HG03025 (cell line): ENCODE measurements at regions not wholly inside any gene's neighbourhood (a gene's known extent, or its start where the extent isn't known, plus 50 kb on each side); places are given as distances from the start of the nearest gene placed in this dataset.

Experiments
- ATAC-seq: cut with Tn5 transposase; IDR thresholded peaks from one replicate; pipeline ENCODE4 v1.9.1; 2021; ENCODE audit warnings: mild to moderate bottlenecking, moderate library complexity; ENCODE audit not compliant: unreplicated experiment, low FRiP score

DNA sequence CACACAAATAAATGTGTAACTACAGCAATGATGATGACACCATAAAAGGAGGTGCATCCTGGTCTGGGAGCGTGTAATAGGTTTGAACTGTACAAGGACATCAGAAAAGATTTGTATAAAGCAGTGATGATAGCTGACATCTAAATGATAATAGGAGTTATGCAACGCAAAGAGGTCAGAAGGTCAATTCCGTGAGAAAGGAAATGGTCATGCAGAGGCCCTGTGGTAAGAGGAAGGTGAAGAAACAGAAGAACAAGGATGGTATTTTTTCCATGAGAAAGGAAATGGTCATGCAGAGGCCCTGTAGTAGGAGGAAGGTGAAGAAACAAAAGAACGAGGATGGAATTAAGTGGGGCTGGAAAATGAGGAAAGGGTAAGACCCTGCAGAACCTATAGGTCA is 106.7 kb upstream of the TMPO start:
- no peak for ATAC-seq

DNA sequence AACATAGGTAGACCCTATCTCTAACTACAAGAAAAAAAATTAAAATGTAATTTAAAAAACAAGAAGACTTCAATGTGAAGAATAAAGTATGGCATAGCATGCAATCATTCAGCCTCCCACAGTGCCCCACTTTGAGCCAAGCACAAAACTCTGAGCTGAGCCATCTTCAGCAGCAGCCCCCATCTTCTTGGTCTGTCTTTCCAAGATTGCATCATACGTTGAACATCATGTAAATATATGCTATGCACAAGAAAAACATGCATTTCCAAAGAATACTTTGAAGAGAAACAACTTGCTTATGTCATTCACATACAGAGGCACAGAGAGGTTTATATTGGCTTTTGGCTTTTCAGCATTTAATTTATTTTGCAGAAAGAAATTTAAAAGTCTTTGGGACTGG is 105.8 kb upstream of the TMPO start:
- ATAC-seq = no peak

DNA sequence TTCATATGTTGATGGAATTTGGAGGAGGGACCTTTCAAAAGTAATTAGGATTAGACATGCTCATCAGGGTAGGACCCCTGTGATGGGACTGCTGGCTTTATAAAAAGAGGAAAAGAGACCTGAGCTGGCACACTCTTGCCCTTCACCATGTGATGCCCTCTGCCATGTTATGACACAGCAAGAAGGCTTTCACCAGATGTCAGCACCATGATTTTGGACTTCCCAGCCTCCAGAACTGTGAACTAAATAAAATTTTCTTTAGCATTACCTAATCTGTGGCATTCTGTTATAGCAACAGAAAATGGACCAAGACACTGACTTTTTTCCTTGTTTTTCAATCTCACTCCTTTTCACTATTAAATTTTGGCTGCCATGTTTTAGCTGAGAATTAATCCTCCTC is 105.0 kb upstream of the TMPO start:
- ATAC-seq = no peak

DNA sequence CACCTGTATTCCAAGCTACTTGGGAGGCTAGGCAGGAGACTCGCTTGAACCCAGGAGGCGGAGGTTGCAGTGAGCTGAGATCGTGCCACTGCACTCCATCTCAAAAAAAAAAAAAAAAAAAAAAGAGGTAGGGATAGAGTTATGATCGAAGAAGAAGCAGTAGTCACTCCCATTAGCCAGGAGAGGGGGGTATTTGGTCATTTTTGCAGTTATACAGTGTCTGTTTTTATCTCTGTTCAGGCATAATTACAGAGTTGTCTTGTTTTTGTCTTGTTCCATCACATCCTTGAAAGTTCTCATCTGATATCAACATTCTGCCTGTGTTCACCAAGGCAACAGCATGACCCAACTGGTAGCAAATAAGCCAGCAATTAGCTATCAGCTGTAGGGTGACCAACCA is 98.5 kb upstream of the TMPO start:
- no peak for ATAC-seq

DNA sequence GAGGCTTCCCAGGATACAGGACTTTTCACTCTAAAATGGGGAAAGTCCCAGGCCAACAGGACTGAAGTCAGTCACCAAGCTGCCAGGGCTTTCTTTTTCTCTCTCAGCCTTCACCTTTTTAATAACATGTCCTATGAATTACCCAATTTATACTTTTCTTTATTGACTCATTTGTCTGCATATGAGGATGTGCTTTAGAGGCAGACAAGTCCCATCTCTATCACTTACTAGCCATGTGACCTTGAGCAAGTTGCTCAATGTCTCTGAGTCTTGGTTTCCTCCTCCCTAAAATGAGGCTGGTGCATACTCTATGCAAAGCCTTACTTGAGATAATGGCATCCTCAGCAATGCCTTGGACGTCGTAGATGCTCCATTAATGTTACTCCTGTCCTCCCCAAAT is 98.1 kb upstream of the TMPO start:
- no peak for ATAC-seq

DNA sequence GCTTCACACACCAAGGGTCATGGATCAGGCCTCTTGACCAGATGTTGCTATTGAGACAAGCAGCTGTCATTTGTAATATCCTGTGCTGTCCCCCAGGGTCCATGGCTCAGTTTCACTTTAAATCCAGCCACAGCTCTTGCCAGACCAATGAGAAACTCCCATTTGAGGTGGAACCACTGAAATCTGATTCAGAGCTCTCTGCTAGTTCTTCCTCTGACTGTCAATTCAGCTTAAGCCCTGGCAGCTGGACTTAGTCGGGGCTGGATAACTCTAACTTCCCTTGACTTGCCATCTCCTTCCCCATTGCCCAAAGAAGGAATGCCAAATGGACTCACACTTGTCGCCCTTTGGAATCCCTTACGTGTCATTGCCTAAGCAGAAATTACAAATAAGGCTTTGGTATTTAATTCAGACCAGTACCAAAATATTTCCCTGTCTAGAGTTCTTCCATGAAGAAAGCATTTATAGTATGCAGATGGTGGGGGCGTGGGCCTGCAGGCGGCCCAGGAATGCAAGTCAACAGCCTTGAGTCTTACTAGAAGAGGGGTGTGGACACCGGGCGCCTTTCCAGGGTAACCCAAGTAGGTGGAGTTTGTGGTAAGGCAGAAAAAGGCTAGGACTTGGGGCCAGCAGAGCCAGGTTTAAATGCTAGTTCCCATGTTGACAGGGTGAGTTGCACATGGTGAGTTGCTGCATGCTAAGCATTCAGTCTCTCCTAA is 96.9 kb upstream of the TMPO start:
- no peak for ATAC-seq

DNA sequence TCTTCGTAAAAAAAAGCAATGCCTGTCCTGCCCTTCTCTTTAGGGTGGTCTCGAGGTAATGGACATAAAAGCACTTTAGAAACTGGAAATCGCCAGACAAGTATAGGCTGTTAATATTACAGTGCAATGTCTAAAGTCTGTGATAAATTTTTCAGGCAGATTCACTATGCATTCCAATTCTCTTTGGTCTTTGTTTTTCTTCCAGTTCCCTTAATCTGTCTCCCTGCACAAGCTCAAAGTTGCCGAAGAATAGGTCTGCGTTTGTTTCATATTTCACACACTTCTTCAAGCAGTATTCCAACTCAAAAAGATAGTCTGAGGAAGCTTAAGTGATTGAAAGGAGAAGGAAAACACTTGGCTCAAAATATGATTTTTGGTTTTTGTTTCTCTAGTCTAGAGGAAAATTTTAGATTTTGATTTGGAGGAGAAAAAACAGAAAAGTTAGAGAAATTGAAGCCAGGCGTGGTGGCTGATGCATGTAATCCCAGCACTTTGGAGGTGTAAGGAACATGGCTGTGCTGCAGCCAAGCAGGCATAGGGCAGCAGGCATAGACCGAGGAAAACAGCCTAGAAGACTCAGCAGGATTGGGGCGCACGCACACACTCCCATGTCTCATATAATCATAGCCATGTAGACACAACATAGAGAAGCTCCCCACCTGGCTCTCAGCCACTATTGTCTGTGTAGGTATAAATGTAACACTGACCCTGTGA is 96.2 kb upstream of the TMPO start:
- ATAC-seq = no peak

DNA sequence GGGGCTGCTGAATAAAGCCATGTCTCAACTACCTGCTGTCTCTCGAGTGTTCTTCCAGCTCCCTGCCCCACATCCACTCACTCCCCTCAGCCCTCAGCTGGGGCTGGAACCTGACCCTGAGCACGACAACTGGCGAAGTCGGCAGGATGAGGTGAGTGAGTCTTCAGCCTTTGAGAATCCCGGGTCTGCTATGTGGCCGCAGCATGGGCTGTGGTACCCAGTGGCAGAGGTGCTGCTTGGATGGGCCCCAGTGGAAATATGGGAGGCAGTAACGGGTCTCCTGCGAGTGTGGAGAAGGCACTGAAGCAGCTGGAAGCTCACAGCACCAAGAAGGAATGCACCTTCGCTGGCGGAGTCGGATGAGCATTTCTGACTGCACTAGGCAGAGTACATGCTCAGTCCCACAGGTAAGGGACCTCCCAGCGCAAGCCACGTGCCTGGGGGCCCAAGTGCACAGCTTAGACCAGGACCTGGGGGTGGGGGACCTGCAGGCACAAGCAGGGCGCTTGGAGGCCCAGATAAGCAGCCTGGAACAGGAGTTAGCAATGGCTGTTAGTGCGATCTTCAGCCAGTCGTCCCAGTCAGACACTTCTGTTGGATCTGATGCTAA is 95.5 kb upstream of the TMPO start:
- no peak for ATAC-seq

DNA sequence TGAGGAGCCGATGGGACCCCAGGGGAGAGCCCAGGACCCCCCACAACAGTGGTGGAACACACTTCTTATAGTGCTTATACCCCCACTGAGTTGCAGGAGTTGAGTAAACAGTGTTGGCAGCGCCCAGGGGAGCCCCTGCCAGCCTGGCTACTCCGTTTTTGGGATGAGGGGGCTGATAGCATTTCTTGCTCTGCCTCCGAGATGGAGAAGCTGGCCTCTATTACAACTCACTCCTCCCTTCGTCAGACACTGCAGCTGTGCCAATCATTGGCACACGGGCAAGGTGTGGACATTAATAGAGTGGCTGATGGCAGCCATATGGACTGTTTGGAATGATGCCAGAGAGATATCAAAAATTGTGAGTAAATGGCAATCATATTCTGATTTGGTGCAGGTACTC is 94.9 kb upstream of the TMPO start:
- no peak for ATAC-seq

DNA sequence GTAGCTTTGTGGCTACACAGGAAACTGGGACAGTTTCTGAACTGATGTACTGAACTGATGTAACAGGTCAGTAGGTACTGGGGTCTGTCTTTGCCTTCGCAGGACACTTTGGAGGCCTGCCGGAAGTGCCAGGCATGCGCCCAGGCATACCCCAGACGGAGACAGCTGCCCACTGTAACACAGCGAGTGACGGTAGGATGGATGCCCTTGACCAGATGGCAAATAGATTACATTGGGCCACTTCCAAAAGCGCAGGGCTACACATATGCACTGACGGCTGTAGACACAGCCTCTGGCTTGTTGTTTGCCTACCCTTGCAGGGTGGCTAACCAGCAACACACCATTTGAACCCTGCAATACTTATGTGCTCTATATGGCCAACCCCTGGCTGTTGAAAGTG is 94.1 kb upstream of the TMPO start:
- no peak for ATAC-seq

DNA sequence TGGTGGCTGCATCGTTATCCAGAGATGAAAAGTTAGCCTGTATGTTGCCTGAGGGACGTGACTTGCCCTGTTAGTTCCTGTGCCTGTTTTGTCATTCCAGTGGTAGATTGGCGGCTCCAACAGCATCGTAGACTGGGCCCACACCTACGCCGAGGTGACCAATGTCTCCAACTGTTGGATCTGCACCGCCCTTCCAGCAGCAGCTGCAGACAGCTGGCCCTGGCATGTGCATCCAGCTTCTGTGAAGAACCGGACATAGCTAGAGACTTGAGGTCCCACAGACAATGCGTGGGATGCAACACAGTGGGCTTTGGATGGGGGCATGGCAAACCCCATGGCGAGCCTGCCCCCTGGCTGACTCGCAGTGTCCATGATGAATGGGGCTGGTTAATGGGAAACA is 93.0 kb upstream of the TMPO start:
- ATAC-seq = no peak

DNA sequence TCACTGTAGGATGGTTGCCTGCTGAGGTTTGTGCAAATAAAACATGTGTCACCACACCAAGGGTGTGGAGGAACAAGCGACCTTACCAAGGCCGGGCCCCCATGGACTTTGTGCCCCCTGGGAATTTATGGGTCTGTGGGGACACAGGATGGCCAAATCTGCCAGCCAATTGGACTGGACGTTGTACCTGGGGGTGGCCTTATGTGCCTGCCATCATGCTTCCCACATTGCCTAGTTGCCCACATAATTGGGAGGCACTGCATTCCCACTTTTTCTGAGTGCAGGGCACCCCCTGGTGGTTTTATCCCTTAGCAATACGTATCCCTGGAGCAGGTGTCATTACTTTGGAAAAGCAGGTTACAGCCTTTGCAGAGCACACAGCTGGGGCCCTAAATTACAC is 92.6 kb upstream of the TMPO start:
- ATAC-seq = no peak

DNA sequence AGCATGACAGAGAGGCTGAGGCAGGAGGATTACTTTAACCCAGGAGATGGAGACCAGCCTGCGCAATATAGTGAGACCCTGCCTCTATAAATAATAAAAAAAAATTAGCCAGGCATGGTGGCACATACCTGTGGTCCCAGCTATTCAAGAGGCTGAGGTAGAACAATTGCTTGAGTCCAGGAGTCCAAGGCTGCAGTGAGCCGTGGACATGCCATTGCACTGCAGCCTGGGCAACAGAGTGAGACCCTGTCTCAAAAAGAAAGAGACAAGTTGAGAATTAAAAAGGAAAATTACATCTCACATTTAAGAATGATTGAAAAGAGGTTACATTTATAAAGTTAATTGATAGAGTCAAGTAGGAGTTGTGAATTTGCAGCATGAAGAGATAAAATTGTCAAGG is 91.4 kb upstream of the TMPO start:
- no peak for ATAC-seq

DNA sequence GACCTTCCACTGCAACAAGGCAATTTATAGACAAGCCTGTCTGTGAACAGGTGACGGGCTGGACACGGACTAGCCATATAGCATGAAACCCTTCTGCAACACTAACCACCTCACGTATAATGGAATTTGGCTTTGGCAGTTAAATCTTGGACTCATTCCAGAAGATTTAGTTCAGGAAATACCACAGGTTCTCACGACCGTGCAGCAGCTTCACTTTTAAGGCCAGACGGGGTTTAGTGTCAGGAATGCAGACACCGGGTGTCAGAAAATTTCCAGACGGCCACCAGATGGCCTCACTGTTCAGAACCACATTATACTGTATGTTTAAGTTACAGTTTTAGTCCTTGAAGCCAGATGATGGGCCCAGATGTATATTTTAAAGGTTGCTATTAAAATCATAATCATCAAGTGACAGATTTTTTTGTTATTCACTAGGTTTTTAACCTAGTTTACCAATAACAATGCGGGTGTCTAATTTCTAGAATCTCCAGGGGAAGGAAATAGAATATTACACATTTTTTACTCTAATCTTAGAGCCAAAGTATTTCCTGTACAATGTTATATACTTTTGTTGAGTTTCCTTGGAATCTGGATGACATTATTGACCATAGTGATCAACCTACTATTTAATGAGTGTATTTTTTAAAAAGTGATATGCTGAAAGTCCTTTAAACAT is 90.5 kb upstream of the TMPO start:
- peak; percentile 61 for ATAC-seq

DNA sequence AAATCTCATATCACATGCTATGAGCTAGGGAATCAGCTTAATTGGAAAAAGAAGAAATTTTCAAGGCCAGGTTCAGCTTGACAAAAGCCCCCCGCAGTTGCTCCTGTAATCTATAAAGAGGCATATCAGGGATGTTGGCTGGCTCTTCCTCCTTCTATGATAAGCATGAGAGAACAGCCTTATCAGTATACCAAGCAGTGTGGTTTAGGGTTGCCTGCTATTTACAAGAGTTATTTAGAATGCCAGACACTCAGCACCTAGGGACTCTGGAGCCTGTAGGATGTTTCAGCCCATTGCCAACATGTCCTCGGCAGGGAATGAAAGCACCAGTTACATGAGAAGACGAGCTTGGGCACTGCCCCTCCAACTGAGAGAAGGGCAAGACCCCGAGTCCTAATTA is 89.5 kb upstream of the TMPO start:
- ATAC-seq = no peak

DNA sequence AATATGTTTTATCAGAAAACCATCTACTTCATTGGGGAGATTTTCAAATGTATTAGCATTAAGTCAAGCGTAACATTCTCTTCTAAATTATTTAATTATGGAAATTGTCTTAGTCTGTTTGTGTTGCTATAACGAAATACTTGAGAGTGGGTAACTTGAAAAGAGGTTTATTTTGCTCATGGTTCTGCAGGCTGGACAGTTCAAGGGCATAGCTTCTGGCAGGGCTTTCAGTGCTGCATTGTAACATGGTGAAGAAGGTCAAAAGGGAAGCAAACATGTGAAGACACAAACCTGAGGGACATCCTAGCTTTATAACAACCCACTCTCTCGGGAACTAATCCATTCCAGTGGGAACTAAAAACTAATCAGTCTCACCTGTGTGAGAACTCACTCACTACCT is 84.3 kb upstream of the TMPO start:
- no peak for ATAC-seq

DNA sequence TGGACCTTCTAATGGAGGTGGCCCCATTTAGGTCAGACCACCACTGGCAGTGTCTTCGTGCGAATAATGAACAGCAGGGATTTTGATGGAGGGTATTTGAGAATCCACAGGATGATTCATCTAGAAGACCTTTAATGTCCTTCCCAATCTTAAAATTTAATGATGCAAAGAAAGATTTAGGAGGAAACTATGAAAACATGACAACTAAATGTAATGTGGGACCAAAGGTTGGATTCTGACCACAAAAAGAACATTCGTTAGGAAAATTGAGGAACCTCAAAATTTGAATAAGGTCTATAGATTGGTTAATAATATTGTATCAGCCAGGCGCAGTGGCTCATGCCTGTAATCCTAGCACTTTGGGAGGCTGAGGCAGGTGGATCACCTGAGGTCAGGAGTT is 78.2 kb upstream of the TMPO start:
- ATAC-seq = no peak

DNA sequence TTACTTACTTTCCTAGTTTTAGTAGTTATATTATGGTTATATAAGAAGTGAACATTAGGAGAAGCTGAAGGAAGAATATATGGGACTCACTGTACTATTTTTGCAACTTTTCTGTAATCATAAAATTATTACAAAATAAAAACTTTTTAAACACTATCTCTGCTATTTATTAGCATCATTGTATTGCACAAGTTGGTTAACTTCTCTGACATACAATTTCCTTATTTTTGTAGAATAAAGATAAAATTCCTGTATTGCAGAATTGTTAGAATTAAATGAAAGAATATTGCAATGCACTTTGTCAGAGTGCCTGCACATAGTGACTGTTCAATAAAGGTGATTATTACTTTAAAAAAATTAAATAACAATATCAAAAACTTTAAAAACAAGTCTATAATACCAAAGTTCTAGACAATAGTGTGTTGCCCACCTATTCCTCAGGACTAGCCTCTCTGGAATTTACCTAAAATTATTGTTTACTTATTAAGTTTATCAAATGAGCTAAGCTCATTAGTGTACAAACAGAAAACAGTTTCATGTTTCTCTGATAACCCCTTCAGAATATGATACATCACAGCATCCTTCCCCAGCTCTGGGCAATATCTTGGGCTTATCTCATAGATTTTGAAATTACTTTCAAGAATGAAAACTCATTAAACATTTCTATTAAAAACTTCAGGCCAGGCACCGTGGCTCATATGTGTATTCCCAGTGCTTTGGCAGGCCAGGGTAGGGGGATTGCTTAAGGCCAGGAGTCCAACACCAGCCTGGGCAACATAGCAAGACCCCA is 77.4 kb upstream of the TMPO start:
- no peak for ATAC-seq

DNA sequence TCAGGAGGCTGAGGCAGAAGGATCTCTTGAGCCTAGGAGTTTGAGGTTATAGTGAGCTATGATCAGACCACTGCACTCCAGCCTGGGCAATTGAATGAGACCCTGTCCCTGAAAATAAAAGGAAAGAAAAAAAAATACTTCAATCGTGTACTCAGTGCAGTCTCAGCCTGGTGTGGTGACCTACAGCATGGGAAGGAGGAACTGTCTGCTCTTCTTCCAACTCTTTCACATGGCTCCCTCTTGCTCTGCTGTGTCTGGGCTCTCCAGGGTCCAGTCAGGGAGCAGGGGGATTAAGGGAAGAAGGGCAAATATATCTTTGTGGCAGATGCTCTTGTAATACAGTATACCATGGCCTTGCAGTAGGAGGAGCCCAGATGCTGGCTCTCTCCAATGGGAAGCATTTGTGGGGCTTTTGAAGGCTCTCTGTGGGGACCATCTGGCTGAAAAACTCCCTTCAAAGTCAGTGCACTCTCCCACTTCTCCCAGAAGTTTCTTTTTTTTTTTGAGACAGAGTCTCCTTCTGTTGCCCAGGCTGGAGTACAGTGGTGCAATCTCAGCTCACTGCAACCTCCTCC is 76.6 kb upstream of the TMPO start:
- no peak for ATAC-seq

DNA sequence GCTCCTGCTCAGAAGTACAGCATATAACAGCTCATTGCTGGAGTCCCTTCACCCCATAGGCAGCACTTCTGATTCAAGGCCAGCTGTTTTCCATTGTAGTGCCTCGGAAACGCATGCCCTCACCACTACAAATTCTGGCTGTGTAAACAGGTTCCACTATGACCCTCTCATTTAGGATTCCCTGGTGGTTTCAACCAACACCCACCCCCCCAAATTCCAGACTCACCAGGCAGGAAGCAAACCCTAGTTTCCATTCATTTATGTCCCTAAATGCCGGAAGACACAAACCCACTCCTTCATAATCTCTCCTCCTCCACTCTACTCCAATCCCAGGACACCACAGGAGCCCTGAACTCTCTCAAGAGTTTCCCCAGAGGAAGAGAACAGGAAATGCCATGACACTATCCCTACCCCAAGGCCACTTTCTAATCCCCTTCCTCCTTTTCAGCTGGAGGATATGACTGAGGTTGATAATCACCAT is 75.9 kb upstream of the TMPO start:
- ATAC-seq = no peak
